ENCODE measurements at regions not wholly inside any gene's neighbourhood (a gene's known extent, or its start where the extent isn't known, plus 50 kb on each side); places are given as distances from the start of the nearest gene placed in this dataset.

DNA sequence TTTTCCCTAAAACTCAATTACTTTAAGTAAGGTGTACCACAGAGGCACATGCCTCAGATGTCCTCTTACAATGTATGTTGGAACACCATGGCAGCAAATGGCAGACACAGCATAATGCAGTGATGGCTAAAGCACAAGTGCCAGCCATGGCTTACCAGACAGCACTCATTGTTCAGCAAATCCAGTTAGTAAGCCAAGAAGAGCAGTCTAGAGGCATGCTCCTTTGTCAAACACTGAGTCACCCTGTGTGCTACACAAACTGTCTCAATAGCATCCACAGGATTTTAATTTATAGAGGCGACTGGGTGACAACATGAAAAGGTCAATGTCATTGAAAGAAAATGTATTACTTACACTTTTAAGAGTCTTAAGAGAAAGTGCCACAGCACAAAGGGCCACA lies 140.6 kb downstream of the KCNA4 start:
- TF ChIP-seq, protein P1, sequence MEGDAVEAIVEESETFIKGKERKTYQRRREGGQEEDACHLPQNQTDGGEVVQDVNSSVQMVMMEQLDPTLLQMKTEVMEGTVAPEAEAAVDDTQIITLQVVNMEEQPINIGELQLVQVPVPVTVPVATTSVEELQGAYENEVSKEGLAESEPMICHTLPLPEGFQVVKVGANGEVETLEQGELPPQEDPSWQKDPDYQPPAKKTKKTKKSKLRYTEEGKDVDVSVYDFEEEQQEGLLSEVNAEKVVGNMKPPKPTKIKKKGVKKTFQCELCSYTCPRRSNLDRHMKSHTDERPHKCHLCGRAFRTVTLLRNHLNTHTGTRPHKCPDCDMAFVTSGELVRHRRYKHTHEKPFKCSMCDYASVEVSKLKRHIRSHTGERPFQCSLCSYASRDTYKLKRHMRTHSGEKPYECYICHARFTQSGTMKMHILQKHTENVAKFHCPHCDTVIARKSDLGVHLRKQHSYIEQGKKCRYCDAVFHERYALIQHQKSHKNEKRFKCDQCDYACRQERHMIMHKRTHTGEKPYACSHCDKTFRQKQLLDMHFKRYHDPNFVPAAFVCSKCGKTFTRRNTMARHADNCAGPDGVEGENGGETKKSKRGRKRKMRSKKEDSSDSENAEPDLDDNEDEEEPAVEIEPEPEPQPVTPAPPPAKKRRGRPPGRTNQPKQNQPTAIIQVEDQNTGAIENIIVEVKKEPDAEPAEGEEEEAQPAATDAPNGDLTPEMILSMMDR (IDR thresholded peaks at IDR 0.05), result no peak
- TF ChIP-seq TCF7L2 (IDR thresholded peaks at IDR 0.05; ENCODE audit: low read depth, low read length), result no peak
- no peak for TF ChIP-seq SIN3A (IDR thresholded peaks at IDR 0.05; ENCODE audit: borderline replicate concordance, insufficient read depth, low read depth, low read length)
- no peak for TF ChIP-seq POLR2AphosphoS5 (IDR thresholded peaks at IDR 0.05; ENCODE audit: low read depth, low read length)
